ENCODE measurements at regions not wholly inside any gene's neighbourhood (a gene's known extent, or its start where the extent isn't known, plus 50 kb on each side); places are given as distances from the start of the nearest gene placed in this dataset.

DNA sequence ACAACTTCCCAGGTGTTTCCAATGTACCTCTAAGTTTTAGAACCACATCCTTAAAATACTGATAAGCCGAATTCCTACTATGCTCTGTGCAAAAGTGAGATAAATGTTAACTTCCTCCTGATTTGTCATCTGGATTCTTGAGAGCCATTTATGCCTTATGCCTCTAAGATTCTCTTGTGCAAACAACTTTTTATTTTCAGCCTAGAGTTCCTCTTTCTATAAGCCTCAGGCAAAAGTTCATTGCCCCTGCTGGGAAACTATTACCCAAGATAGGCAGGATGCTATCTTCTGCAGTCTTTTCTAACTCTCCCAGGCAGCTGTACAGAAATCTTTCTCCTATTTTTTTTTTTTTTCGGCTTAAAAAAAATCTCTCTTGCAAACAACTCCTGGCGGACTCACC is 216.1 kb downstream of the KCNJ3 start:
- Histone ChIP-seq H3K36me3 (ENCODE audit: control insufficient read depth, insufficient read depth, low read length) (no peaks in the 10 kb centered on the region), H3K27ac (ENCODE audit: low read length) (no peak overlapping the region), H3K4me1 (ENCODE audit: control insufficient read depth, insufficient read depth, low read length) (no peaks in the 10 kb centered on the region), H3K4me3 (ENCODE audit: low read length) (no peak overlapping the region), H3K27me3 (ENCODE audit: control insufficient read depth, insufficient read depth, low read length) (no peaks in the 10 kb centered on the region), H3K9me3 (ENCODE audit: control insufficient read depth, insufficient read depth, low read length) (no peaks in the 10 kb centered on the region)
- Mint-ChIP-seq H3K36me3 (no peaks in the 10 kb centered on the region), H3K4me3 (no peak overlapping the region), H3K4me1 (no peaks in the 10 kb centered on the region), H3K27me3 (ENCODE audit: low read depth in 2 of 2) (no peaks in the 10 kb centered on the region), H3K27ac (no peak overlapping the region), H3K9me3 (peaks cover 12 to 14% of the 10 kb centered on the region in 2 donors)
- 0% methylated on average over 2 of the region's 3 CpGs for WGBS (ENCODE audit: insufficient coverage)
- ATAC-seq (no peak), DNase-seq (no peak)
- TF ChIP-seq, protein P1, sequence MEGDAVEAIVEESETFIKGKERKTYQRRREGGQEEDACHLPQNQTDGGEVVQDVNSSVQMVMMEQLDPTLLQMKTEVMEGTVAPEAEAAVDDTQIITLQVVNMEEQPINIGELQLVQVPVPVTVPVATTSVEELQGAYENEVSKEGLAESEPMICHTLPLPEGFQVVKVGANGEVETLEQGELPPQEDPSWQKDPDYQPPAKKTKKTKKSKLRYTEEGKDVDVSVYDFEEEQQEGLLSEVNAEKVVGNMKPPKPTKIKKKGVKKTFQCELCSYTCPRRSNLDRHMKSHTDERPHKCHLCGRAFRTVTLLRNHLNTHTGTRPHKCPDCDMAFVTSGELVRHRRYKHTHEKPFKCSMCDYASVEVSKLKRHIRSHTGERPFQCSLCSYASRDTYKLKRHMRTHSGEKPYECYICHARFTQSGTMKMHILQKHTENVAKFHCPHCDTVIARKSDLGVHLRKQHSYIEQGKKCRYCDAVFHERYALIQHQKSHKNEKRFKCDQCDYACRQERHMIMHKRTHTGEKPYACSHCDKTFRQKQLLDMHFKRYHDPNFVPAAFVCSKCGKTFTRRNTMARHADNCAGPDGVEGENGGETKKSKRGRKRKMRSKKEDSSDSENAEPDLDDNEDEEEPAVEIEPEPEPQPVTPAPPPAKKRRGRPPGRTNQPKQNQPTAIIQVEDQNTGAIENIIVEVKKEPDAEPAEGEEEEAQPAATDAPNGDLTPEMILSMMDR (IDR thresholded peaks at IDR 0.05), result no peak
- intact Hi-C loops (cut with micrococcal nuclease), result no loop called here

DNA sequence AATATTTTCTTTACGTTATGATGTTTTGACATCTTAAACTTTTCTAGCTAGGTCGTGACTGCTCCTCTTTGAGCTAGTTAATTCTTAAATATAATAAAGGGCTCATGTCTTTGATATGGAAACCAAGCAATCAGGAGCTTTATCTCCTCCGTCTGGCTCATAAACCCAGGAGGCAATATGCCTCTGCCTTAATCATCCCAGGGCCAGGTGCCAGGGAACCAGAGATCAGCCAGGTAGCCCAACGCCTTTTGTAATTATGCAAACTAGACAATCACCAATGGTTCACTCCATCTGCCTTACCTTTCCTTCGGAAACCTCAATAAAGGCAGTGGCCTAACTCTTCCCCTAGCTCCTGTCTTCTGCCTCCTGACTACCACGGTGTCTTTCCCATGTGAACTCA is 213.7 kb downstream of the KCNJ3 start:
- WGBS (ENCODE audit: insufficient coverage), result 95% methylated on average over 4 of the region's 6 CpGs

DNA sequence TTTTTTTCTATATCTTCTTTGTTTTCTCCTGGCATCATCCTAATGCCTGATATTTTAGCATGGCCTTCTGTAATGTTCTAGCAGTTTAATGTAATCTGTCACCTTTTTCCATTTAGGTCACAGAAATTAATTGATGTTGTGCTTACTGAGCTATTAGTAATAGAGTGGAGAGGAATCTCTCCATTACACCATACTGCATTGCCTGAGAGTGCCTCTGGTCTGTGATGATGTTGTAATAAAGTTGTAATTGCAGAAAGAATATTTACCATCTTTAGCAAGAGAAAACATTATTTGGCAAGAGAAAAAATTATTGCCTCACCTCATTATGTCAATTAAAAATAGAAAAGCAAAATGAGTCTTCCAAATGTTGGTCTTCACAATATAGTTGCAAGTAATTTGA is 213.2 kb downstream of the KCNJ3 start:
- Mint-ChIP-seq H3K27me3 (ENCODE audit: low read depth in 2 of 2) (no peaks in the 10 kb centered on the region), H3K9me3 (peaks cover 14 to 23% of the 10 kb centered on the region in 2 donors), H3K36me3 (no peaks in the 10 kb centered on the region), H3K4me3 (no peak overlapping the region), H3K4me1 (no peaks in the 10 kb centered on the region), H3K27ac (no peak overlapping the region)
- ATAC-seq (no peak), DNase-seq (no peak)
- TF ChIP-seq, protein P1 (IDR thresholded peaks at IDR 0.05), result no peak
- H3K27me3 ChIP-seq (ENCODE audit: control insufficient read depth, insufficient read depth, low read length), result no peaks in the 10 kb centered on the region
- intact Hi-C loops (cut with micrococcal nuclease), result no loop called here
- no peak overlapping the region for H3K4me3 ChIP-seq (ENCODE audit: low read length)
- H3K36me3 ChIP-seq (ENCODE audit: control insufficient read depth, insufficient read depth, low read length), result no peaks in the 10 kb centered on the region
- no peaks in the 10 kb centered on the region for H3K4me1 ChIP-seq (ENCODE audit: control insufficient read depth, insufficient read depth, low read length)
- no peak overlapping the region for H3K27ac ChIP-seq (ENCODE audit: low read length)
- H3K9me3 ChIP-seq (ENCODE audit: control insufficient read depth, insufficient read depth, low read length), result peaks cover 12% of the 10 kb centered on the region

More for the DNA sequence above, 213.7 kb downstream of the KCNJ3 start:
- Histone ChIP-seq H3K27ac (ENCODE audit: low read length) (no peak overlapping the region), H3K4me1 (ENCODE audit: control insufficient read depth, insufficient read depth, low read length) (no peaks in the 10 kb centered on the region), H3K9me3 (ENCODE audit: control insufficient read depth, insufficient read depth, low read length) (peaks cover 12% of the 10 kb centered on the region), H3K36me3 (ENCODE audit: control insufficient read depth, insufficient read depth, low read length) (no peaks in the 10 kb centered on the region), H3K27me3 (ENCODE audit: control insufficient read depth, insufficient read depth, low read length) (no peaks in the 10 kb centered on the region), H3K4me3 (ENCODE audit: low read length) (no peak overlapping the region)
- Mint-ChIP-seq H3K4me3 (no peak overlapping the region), H3K27ac (no peak overlapping the region), H3K36me3 (no peaks in the 10 kb centered on the region), H3K4me1 (no peaks in the 10 kb centered on the region), H3K27me3 (ENCODE audit: low read depth in 2 of 2) (no peaks in the 10 kb centered on the region), H3K9me3 (peaks cover 14 to 18% of the 10 kb centered on the region in 2 donors)
- TF ChIP-seq, protein P1 (IDR thresholded peaks at IDR 0.05), result no peak
- intact Hi-C loops (cut with micrococcal nuclease), result no loop called here
- no peak for ATAC-seq
- no peak for DNase-seq

DNA sequence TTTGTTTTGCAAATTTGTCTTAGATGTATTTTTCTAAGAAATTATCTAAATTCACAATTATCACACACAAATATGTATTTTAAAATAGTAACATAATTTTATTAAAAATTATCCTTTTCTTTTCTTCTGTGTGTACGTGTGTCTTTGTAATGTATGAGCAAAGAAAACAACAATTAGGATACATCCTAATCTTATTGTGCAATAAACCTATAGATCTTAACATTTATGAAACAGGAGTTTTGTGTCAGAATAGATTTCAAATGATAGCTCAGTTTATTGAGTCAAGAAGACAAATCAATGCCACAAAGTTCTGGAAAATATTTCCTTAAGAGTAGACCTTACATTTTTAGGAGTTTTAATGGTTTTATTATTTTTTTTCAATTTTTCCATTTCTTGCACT is 212.2 kb downstream of the KCNJ3 start:
- WGBS (ENCODE audit: insufficient coverage), result no CpG with 5 or more reads among the region's 1 CpG
- no peaks in the 10 kb centered on the region for H3K4me1 Mint-ChIP-seq

More for the DNA sequence above, 212.2 kb downstream of the KCNJ3 start:
- no peak overlapping the region for H3K4me3 ChIP-seq (ENCODE audit: low read length)
- ATAC-seq (no peak), DNase-seq (no peak)
- no peaks in the 10 kb centered on the region for H3K4me1 ChIP-seq (ENCODE audit: control insufficient read depth, insufficient read depth, low read length)
- intact Hi-C loops (cut with micrococcal nuclease), result no loop called here
- Mint-ChIP-seq H3K4me3 (no peak overlapping the region), H3K9me3 (peaks cover 14 to 21% of the 10 kb centered on the region in 2 donors), H3K36me3 (no peaks in the 10 kb centered on the region), H3K27me3 (ENCODE audit: low read depth in 2 of 2) (no peaks in the 10 kb centered on the region), H3K27ac (no peak overlapping the region)
- H3K36me3 ChIP-seq (ENCODE audit: control insufficient read depth, insufficient read depth, low read length), result no peaks in the 10 kb centered on the region
- H3K9me3 ChIP-seq (ENCODE audit: control insufficient read depth, insufficient read depth, low read length), result peaks cover 12% of the 10 kb centered on the region
- no peak overlapping the region for H3K27ac ChIP-seq (ENCODE audit: low read length)
- TF ChIP-seq, protein P1 (IDR thresholded peaks at IDR 0.05), result no peak
- no peaks in the 10 kb centered on the region for H3K27me3 ChIP-seq (ENCODE audit: control insufficient read depth, insufficient read depth, low read length)

Data from natural killer cell (primary cell).